ENCODE measurements at regions not wholly inside any gene's neighbourhood (a gene's known extent, or its start where the extent isn't known, plus 50 kb on each side); places are given as distances from the start of the nearest gene placed in this dataset.

DNA sequence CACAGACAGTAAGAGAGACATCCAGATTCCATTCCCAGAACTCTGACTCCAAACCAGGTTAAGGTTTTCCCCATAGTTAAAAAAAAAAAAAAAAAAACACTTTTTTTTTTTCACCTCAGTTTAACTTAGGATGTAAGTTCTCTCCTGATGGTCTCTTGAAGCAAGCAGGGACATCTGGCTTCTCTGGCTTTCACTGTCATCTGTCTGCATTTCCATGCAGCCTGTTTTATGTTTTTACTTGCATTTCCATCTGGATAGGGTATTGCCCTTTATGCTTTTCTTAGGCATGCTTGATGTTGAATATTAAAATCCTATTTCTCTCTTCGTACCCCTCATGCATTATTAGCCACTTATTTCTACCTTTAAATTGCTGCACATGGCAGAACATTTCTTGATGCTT, 135.3 kb upstream of the WWC1 start:
- TF ChIP-seq POLR2A (IDR thresholded peaks at IDR 0.05; ENCODE audit: low read length): no peak
- no peak for TF ChIP-seq GATA1 (IDR thresholded peaks at IDR 0.05; ENCODE audit: low read depth, low read length)
- DNase-seq: no peak

DNA sequence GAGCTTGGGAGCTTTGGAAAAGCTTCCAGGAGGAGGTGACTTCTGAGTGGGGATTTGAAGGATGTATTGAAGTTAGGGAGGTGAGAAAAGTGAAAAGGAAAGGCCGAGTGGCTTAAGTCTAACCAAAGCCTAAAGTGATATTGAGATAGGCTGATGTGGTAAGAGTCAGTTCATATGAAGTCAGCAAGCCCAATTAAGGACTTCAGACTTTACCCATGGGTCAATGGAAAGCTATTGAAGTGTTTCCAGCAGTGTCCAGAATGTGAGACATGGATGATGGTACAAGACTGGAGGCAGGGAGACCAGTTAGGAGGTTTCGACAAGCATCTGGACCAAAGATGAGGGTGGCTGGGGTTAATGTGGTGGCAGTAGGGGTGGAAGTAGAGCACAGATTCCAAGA, 134.3 kb upstream of the WWC1 start:
- TF ChIP-seq POLR2A (IDR thresholded peaks at IDR 0.05; ENCODE audit: low read length) (no peak), GATA1 (IDR thresholded peaks at IDR 0.05; ENCODE audit: low read depth, low read length) (no peak)
- DNase-seq: no peak

DNA sequence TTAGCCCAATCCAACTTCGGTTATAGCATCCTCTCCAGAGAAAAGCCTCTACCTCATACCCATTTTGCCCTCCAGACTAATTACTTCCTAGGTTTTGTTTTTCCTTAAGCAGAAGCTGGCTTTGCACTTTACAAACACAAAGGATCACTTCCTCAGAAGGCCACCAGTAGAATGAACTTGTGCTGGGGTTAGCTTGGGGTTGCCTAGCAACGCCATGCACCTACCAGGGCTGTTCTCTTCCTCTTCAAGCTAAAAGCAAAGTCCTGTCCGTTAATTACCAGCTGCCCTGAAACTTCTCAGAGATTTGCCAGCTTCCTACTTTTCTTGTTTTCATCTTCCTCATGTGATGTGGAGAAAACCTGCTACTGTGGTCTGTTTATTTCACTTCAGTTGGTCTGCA, 132.0 kb upstream of the WWC1 start:
- no peak for TF ChIP-seq GATA1 (IDR thresholded peaks at IDR 0.05; ENCODE audit: low read depth, low read length)
- TF ChIP-seq POLR2A (IDR thresholded peaks at IDR 0.05; ENCODE audit: low read length): no peak
- DNase-seq: no peak

DNA sequence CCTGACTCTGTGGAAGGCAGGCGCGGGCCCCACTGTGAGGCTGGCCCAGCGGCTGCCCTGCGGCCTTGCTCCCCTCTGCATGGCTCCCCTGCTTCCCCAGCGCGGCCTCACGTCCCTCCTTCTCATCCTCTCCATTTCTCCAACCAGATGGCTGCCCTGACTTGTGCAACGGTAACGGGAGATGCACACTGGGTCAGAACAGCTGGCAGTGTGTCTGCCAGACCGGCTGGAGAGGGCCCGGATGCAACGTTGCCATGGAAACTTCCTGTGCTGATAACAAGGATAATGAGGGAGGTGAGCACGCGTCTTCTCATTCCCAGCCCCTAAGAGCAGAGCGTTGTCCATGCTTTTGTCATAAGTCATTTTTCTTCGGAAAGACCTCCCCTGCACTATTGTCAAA, 129.0 kb upstream of the WWC1 start:
- no peak for DNase-seq
- TF ChIP-seq POLR2A (IDR thresholded peaks at IDR 0.05; ENCODE audit: low read length): no peak
- TF ChIP-seq GATA1 (IDR thresholded peaks at IDR 0.05; ENCODE audit: low read depth, low read length): no peak

DNA sequence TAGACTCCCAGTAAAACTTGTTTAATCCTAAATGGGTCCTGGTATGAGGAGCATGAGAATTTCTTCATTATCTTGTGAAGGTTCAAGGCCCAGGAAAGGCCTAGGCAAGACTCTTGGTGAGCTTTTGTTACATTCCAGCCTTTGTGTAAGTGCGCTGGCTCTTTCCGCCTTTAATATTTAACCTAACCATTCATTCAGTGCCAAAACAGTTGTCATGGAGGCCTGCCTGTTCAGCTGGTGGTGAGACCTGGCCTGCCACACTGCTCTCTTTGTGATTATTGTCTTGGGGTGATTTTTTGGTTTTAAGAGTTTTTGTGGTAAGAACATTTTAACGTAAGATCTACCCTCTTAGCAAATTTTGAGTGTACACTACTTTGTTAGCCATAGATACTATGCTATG, 127.5 kb upstream of the WWC1 start:
- TF ChIP-seq GATA1 (IDR thresholded peaks at IDR 0.05; ENCODE audit: low read depth, low read length): no peak
- no peak for DNase-seq

DNA sequence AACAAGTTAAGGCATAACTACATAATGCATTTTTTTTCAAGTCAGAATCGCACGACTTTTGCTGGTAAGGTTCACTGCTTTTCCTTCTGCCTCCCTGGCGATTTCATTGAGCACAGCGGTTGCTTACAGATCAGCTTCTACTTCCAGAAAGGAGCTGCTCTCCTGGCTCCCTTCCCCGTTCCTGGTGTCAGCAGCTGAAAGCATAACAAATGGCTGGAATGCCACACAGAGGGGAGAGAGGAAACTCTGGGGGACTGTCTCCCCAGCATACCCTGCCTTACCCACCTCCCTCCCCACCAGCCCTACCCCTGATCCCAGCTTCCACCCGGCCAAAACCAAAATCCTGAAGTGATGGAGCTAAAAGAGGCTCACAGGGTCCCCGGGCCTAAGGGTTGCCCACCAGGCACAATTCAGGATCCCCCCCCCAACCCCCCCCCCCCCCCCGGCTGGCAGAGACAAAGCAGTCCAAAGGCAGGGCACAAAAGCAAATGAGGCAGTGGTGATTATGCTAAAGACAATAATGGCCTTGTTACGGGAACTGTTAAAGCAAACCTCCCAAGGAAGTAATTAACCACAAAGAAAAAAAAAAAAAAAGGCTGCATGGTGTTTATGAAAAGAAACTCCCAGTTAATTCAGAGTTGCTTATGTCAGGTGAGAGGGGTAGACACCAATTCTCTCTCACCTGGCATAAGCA, 126.1 kb upstream of the WWC1 start:
- no peak for TF ChIP-seq GATA1 (IDR thresholded peaks at IDR 0.05; ENCODE audit: low read depth, low read length)
- TF ChIP-seq POLR2A (IDR thresholded peaks at IDR 0.05; ENCODE audit: low read length): no peak
- no peak for DNase-seq

DNA sequence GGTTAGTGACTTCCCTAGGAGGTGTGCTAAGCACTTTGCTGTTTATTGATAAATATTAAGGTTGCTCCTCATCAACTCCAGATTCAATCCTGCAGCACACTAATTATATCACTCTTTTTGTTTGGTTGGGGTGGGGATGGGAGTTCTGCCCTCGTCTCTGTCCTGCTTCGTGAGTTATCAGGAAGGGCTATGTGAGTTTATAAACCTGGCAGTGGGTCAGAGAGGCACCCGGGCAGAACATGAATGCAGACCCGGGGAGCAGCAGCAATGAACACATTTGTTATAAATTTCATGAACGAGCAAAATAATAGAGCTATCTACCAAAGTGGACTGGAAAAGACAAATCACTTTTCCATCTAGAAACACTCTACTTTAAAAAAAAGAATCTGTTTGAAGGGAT, 125.5 kb upstream of the WWC1 start:
- no peak for DNase-seq
- no peak for TF ChIP-seq POLR2A (IDR thresholded peaks at IDR 0.05; ENCODE audit: low read length)
- TF ChIP-seq GATA1 (IDR thresholded peaks at IDR 0.05; ENCODE audit: low read depth, low read length): no peak

DNA sequence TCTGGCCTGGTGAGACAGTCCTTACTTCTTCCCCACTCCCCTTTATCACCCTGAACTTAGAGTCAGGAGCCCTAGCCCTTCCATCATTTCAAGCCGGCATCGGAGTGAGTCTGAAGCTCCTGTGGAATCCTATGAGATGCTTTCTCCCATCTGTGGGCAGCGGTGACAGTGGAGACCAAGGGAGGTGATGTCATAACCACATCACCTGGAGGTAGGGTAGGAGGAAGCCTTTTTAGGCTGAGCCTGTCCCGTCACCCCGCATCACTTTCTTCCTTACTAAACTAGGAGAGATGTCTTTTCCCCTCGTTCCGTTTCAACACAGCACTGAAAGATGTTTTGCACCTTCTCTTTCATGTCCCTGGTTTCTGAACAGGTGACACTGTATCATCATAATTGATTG, 124.1 kb upstream of the WWC1 start:
- TF ChIP-seq GATA1 (IDR thresholded peaks at IDR 0.05; ENCODE audit: low read depth, low read length) (no peak), POLR2A (IDR thresholded peaks at IDR 0.05; ENCODE audit: low read length) (no peak)
- DNase-seq: no peak

DNA sequence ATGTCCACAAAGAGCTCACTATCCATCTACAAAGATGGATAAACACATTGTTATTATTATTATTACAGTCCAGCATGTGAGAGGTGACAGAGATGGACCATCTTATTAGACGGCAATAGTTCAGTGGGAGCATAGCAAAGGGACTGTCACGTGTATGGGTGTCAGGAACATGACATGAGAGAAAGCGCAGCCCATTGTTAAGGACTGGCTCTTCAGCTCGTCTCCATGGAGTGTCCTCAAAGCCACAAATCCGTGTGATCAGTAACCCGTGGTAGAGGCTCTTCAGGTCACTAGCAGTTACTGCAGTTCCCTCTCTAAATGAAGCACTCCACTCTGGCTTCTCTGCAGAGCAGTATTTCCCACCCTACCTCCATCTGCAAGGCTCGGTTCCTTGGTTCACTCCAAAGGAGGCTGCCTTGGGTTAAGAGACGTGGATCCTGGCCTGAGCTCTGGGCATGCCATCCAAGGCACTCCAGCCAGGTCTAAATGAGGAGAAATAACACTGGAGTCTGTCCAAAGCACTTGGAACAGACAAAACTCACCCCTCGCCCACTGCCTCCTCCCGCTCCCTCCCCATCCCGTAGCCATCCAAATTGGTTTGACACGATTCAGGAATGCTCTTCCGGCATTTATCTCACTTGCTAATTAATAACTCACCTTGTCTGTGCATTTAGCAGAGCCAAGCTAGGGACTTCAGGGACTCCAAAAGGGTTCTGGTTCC, 122.3 kb upstream of the WWC1 start:
- TF ChIP-seq POLR2A (IDR thresholded peaks at IDR 0.05; ENCODE audit: low read length) (no peak), GATA1 (IDR thresholded peaks at IDR 0.05; ENCODE audit: low read depth, low read length) (no peak)

DNA sequence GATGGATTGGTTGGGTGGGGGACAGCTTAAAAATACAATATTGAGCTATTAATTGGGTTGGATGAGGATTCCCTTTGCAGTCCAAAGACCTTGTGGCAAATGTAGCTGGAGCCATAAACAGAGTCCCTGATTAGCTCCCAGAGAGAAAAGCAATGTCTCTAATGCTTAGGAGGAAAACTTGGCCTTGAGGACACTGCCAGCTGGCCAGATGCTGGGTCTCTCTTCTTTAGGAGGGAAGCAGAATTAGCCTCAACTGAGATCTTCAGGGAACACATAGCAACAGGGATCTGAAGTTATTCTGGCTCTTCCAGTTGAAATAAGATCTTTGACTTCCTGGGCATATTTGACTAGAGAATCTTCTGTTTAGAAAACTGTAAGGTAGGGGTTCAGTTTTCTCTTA, 121.7 kb upstream of the WWC1 start:
- no peak for DNase-seq
- TF ChIP-seq POLR2A (IDR thresholded peaks at IDR 0.05; ENCODE audit: low read length) (no peak), GATA1 (IDR thresholded peaks at IDR 0.05; ENCODE audit: low read depth, low read length) (no peak)

More for the DNA sequence above, 122.3 kb upstream of the WWC1 start:
- DNase-seq: no peak

DNA sequence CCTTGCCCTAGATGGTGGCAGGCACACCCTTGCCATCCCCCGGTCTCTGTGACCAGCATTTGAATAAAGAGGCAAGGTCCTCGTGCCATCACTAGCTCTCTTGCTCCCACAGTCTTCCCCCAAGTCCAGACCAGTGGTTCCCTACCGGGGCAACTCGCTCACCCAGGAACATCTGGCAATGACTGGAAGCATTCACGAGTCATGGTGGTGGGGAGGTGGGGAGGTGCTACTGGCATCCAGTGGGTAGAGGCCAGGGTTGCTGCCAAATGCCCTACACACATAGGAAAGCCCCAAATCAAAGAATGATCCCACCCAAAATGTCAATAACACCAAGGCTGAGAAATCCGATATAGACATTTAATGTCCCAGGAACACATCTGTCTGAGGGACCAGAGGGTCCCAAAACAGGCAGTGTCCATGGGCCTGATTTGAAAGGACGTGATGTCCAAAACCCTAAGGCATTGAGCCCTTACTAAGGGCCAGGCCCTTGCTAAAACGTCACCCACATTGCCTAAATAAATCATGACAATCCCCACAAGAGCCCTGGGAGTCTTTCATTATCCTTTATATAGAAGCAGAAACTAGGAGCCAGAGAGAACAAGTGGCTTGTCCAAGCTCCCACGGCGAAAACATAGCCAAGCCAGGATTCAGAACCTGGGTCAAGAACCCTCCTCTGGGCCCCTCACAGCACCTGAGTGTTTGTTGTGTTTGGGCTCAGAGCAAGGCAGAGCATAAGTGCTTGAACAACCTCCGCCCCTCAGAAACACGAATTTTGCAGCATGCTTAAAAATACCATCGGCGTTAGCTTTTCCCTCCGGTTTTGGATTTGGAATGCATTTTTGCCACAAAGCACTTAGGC, 119.3 kb upstream of the WWC1 start:
- no peak for DNase-seq
- no peak for TF ChIP-seq POLR2A (IDR thresholded peaks at IDR 0.05; ENCODE audit: low read length)
- no peak for TF ChIP-seq GATA1 (IDR thresholded peaks at IDR 0.05; ENCODE audit: low read depth, low read length)

DNA sequence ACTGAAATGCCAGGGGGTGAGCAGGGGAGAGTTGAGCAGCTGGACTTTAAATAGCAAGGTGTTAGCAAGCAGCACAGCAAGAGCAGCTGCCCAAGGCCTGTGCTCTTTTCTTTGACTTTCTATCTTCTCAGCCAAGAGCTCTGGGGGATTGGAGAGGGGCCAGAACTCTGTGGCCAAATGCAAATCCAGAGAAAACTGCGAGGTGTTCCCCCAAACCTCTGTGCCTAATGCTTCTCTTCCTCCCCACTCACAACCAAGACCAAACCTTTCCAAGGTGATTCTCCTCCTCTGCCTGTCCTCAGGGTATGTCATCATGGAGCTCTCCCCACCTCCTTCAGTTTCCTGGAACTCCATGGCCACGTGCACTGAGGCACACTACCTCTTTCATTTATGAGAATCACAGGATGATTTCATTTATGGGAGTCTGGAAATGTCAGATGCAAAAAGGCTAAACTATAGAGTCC, 118.7 kb upstream of the WWC1 start:
- no peak for TF ChIP-seq POLR2A (IDR thresholded peaks at IDR 0.05; ENCODE audit: low read length)
- no peak for TF ChIP-seq GATA1 (IDR thresholded peaks at IDR 0.05; ENCODE audit: low read depth, low read length)
- DNase-seq: no peak

DNA sequence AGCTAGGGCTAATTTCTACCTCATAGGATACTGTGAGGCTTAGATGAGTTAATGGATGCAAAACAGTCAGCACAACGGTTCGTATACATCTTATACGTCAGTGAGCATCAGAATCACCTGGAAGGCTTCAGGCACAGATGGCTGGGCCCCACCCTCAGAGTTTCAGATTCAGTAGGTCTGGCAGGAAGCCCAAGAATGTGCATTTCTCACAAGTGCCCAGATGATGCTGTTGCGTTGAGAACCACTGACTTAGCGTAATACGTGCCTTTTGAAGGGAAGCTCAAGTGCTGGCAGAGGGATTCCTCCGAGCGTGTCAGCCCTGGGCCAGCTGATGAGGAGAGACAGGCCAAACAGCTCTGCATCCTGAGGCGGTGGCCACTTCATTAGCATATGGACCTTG, 117.1 kb upstream of the WWC1 start:
- TF ChIP-seq POLR2A (IDR thresholded peaks at IDR 0.05; ENCODE audit: low read length): no peak
- no peak for TF ChIP-seq GATA1 (IDR thresholded peaks at IDR 0.05; ENCODE audit: low read depth, low read length)
- DNase-seq: no peak

DNA sequence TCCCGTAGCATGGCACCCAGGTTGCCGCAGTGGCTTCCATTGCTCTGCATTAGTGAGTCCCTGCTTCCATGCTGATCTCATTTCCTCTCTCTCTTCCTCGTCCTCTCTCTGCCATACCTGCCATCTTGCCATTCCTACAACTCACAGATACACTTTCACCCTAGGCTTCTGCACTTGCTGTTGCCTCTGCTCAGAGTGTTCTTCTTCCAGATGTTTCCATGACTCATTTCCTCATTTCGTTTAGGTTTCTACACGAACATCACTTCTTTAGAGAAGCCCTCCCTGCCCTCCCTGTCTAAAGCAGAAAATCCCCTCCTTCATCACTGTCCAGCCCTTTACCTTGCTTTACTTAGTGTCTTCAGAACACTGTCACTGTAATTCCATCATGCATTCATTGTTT, 115.2 kb upstream of the WWC1 start:
- TF ChIP-seq GATA1 (IDR thresholded peaks at IDR 0.05; ENCODE audit: low read depth, low read length) (no peak), POLR2A (IDR thresholded peaks at IDR 0.05; ENCODE audit: low read length) (no peak)
- no peak for DNase-seq
